ENCODE measurements at regions not wholly inside any gene's neighbourhood (a gene's known extent, or its start where the extent isn't known, plus 50 kb on each side); places are given as distances from the start of the nearest gene placed in this dataset.

DNA sequence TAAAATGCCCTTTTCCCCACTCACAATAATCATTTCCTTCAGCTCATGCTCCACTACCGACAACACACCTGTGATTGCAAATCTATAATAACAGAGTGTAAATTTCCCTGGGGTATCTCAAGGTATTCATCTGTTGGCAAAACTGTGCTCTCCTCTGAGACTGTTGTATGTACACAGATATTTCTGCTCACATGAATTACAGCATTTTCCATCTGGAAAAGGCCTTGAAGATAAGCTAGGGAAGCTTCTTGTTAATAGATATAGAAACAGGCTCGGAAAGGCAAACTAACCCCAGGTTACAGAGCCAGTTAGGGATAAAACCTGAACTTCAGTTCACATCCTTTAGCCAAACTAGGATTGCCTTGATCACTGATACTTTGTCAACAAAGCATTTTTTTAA is 210.4 kb upstream of the KRR1 start:
- Mint-ChIP-seq H3K36me3 (ENCODE audit: low read depth) (no peaks in the 10 kb centered on the region), H3K4me1 (ENCODE audit: low read depth) (peaks cover 14% of the 10 kb centered on the region), H3K4me3 (no peak overlapping the region), H3K9me3 (no peaks in the 10 kb centered on the region), H3K27me3 (no peaks in the 10 kb centered on the region), H3K27ac (no peak overlapping the region)
- ChIA-PET CTCF (interaction anchor here (0.7 kb wide), 1 partner anchor 11 kb away, joined by 3 read pairs; no protein-coding TSS in a partner anchor), POLR2A (no interaction called here)
- intact Hi-C loops (cut with DNase I, micrococcal nuclease) = no loop called here
- TF ChIP-seq, protein P1, sequence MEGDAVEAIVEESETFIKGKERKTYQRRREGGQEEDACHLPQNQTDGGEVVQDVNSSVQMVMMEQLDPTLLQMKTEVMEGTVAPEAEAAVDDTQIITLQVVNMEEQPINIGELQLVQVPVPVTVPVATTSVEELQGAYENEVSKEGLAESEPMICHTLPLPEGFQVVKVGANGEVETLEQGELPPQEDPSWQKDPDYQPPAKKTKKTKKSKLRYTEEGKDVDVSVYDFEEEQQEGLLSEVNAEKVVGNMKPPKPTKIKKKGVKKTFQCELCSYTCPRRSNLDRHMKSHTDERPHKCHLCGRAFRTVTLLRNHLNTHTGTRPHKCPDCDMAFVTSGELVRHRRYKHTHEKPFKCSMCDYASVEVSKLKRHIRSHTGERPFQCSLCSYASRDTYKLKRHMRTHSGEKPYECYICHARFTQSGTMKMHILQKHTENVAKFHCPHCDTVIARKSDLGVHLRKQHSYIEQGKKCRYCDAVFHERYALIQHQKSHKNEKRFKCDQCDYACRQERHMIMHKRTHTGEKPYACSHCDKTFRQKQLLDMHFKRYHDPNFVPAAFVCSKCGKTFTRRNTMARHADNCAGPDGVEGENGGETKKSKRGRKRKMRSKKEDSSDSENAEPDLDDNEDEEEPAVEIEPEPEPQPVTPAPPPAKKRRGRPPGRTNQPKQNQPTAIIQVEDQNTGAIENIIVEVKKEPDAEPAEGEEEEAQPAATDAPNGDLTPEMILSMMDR (IDR thresholded peaks at IDR 0.05) = no peak
- Histone ChIP-seq H3K36me3 (ENCODE audit: insufficient read depth, low read length) (no peaks in the 10 kb centered on the region), H3K27me3 (ENCODE audit: control insufficient read depth in 1 of 2, insufficient read depth in 2 of 2, low read length in 2 of 2) (no peaks in the 10 kb centered on the region), H3K27ac (ENCODE audit: low read depth in 1 of 2, low read length in 2 of 2) (no peak overlapping the region), H3K4me1 (ENCODE audit: insufficient read depth, low read length) (peaks cover 13% of the 10 kb centered on the region), H3K4me3 (ENCODE audit: low read length) (no peak overlapping the region), H3K9me3 (ENCODE audit: control insufficient read depth in 1 of 2, insufficient read depth in 1 of 2, low read length in 2 of 2) (no peaks in the 10 kb centered on the region)
- DNase-seq (no peak), ATAC-seq (ENCODE audit: poor library complexity) (no peak)

DNA sequence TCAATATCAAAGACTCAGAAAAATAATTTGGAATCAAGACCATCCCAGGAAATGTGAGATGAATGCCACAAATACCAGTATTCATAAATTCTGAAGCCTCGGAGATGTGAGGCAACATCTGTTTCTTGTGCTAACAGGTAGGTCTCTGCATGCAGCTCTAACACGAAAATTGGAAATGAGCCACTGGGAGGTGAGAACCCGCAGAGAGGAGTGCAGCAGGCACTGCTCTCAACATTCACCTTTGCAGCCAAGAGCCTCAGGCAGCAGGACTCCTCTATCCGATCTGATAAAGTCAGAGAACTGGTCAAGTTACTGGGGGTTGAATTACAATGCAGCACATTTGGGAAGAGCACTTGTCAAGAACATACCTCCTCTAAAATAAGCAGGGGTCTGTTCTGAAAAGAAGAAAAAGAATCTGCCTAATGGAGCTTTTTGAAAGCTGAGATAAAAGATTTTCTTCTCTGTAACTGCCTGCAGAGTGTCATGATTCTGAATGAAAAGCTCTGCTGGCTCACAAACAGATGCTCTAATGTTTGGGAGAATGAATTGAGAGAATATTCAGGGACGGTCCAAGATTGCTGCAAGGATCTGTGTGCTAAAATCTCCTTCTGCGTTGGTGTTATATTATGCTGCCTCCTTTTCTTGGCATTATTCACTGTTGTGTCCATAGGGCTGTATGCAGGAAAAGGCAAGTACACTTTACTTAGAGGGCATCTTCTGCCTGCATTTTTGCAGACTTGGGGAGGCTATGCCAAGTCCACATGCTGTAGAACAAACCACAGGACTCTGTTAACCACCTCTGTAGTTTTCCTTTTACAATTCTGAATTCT is 209.6 kb upstream of the KRR1 start:
- Histone ChIP-seq H3K36me3 (ENCODE audit: insufficient read depth, low read length) (no peaks in the 10 kb centered on the region), H3K27ac (ENCODE audit: low read depth in 1 of 2, low read length in 2 of 2) (no peak overlapping the region), H3K4me3 (ENCODE audit: low read length) (no peak overlapping the region), H3K27me3 (ENCODE audit: control insufficient read depth in 1 of 2, insufficient read depth in 2 of 2, low read length in 2 of 2) (no peaks in the 10 kb centered on the region), H3K4me1 (ENCODE audit: insufficient read depth, low read length) (peaks cover 13% of the 10 kb centered on the region), H3K9me3 (ENCODE audit: control insufficient read depth in 1 of 2, insufficient read depth in 1 of 2, low read length in 2 of 2) (no peaks in the 10 kb centered on the region)
- Mint-ChIP-seq H3K27me3 (no peaks in the 10 kb centered on the region), H3K36me3 (ENCODE audit: low read depth) (no peaks in the 10 kb centered on the region), H3K27ac (no peak overlapping the region), H3K4me3 (no peak overlapping the region), H3K4me1 (ENCODE audit: low read depth) (peaks cover 14% of the 10 kb centered on the region), H3K9me3 (no peaks in the 10 kb centered on the region)
- ChIA-PET CTCF (interaction anchor here (0.7 kb wide), 2 partner anchors 11 to 43 kb away, joined by 3 read pairs; no protein-coding TSS in a partner anchor), POLR2A (no interaction called here)
- DNase-seq (no peak), ATAC-seq (ENCODE audit: poor library complexity) (no peak)
- intact Hi-C loops (cut with DNase I, micrococcal nuclease) = no loop called here
- TF ChIP-seq, protein P1 (IDR thresholded peaks at IDR 0.05) = no peak

DNA sequence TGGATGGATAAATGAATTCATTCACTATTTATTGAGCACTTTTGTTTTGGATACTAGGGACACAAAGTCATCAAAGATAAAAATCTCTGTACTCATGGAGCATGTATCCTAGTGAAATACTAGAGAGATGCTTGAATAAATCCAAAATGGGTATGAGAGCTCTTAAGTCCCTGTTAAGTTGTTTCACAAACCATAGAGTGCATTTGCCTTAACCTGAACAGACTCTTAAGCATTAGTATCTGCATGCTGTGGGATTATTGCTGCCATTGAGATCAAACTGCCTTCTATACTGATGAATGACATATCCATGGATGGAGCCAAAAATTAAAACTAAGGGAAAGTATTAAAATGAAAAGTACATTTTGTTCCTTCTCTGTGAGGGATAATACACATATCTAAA is 206.5 kb upstream of the KRR1 start:
- Histone ChIP-seq H3K4me1 (ENCODE audit: insufficient read depth, low read length) (peaks cover 7% of the 10 kb centered on the region), H3K36me3 (ENCODE audit: insufficient read depth, low read length) (no peaks in the 10 kb centered on the region), H3K4me3 (ENCODE audit: low read length) (no peak overlapping the region), H3K27me3 (ENCODE audit: control insufficient read depth in 1 of 2, insufficient read depth in 2 of 2, low read length in 2 of 2) (no peaks in the 10 kb centered on the region), H3K9me3 (ENCODE audit: control insufficient read depth in 1 of 2, insufficient read depth in 1 of 2, low read length in 2 of 2) (no peaks in the 10 kb centered on the region), H3K27ac (ENCODE audit: low read depth in 1 of 2, low read length in 2 of 2) (no peak overlapping the region)
- H3K4me1 Mint-ChIP-seq (ENCODE audit: low read depth) = peaks cover 7% of the 10 kb centered on the region
- H3K27me3 Mint-ChIP-seq = no peaks in the 10 kb centered on the region
- H3K27ac Mint-ChIP-seq = no peak overlapping the region
- no peaks in the 10 kb centered on the region for H3K36me3 Mint-ChIP-seq (ENCODE audit: low read depth)
- no peaks in the 10 kb centered on the region for H3K9me3 Mint-ChIP-seq
- intact Hi-C loops (cut with DNase I, micrococcal nuclease) = no loop called here
- H3K4me3 Mint-ChIP-seq = no peak overlapping the region
- no peak for DNase-seq
- ATAC-seq (ENCODE audit: poor library complexity) = no peak
- TF ChIP-seq, protein P1 (IDR thresholded peaks at IDR 0.05) = no peak
- POLR2A ChIA-PET = no interaction called here
- CTCF ChIA-PET = interaction anchor here (0.7 kb wide), 1 partner anchor 58 kb away, joined by 3 read pairs; no protein-coding TSS in a partner anchor

Measured in CD4-positive, alpha-beta T cell (primary cell).